ENCODE measurements at regions not wholly inside any gene's neighbourhood (a gene's known extent, or its start where the extent isn't known, plus 50 kb on each side); places are given as distances from the start of the nearest gene placed in this dataset.

- TF ChIP-seq CTCF (conservative IDR thresholded peaks at IDR 0.05 in 1 of 2, IDR thresholded peaks at IDR 0.05 in 1 of 2; ENCODE audit: extremely low read depth in 1 of 2, insufficient read depth in 1 of 2, low read depth in 1 of 2, low read length in 2 of 2) (no peak), EZH2 (IDR thresholded peaks at IDR 0.05; ENCODE audit: borderline replicate concordance, low read length) (no peak)
These were observed 325.3 kb downstream of the RPS24 start for GRCh38 chr10:78358982-78359381.

Data from mammary epithelial cell (primary cell).